ENCODE measurements at regions not wholly inside any gene's neighbourhood (a gene's known extent, or its start where the extent isn't known, plus 50 kb on each side); places are given as distances from the start of the nearest gene placed in this dataset.

DNA sequence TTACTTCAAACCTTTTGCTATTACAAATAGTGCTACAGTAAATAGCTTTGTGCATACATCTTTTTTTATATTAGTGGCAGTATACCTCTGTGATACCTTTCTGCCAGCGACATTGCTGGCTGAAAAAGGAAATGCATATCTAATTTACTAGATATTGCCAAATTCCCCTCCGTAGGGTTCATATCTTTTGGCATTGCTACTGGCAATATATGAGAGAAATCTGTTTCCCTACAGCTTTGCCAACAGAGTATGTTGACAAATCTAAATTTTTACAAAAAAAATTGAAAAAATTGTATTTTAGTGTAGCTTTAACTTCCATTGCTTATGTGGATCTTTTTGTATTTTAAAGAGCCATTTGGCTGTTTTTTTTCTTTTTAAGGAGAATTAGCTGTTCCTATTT, 426.7 kb downstream of the TRIB2 start (continued):
- TF ChIP-seq CHD7 (IDR thresholded peaks at IDR 0.05; ENCODE audit: insufficient replicate concordance, low read length), result no peak
- TF ChIP-seq, protein P1, sequence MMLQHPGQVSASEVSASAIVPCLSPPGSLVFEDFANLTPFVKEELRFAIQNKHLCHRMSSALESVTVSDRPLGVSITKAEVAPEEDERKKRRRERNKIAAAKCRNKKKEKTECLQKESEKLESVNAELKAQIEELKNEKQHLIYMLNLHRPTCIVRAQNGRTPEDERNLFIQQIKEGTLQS (IDR thresholded peaks at IDR 0.05; ENCODE audit: insufficient read depth, low read depth, low read length), result no peak

Data from H1 (cell line).